ENCODE measurements at regions not wholly inside any gene's neighbourhood (a gene's known extent, or its start where the extent isn't known, plus 50 kb on each side); places are given as distances from the start of the nearest gene placed in this dataset.
A peak's percentile ranks its signal among the peaks of the same experiment; 100 is the strongest.

- DNase-seq: no peak
These were observed 890.0 kb upstream of the CDH8 start for GRCh38 chr16:62926121-62926801.

GRCh38 chr16:62921904-62922303 lies 885.7 kb upstream of the CDH8 start:
- peak; percentile 51 for DNase-seq

DNA sequence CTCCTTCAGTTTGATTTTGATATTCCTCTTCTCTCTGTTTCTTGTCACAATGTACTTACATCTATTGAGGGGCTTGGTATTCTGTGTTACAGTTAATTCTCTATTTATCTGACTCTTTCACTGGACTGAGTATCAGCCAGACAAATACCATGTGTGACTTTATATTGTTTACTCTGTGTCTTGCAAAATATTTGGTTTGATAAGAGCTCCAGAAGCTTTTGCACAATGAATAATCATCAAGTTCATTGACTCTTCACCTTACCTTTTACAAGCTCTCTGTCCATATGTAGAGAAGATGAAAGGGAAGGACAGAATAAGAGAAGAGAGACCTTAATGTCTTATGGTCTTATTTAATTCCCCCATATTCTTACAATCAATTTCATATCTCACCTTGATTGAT lies 877.7 kb upstream of the CDH8 start:
- no peak for DNase-seq

- DNase-seq: no peak
These were observed 877.1 kb upstream of the CDH8 start for GRCh38 chr16:62913333-62913732.

GRCh38 chr16:62909597-62909996 lies 873.4 kb upstream of the CDH8 start:
- DNase-seq: no peak

DNA sequence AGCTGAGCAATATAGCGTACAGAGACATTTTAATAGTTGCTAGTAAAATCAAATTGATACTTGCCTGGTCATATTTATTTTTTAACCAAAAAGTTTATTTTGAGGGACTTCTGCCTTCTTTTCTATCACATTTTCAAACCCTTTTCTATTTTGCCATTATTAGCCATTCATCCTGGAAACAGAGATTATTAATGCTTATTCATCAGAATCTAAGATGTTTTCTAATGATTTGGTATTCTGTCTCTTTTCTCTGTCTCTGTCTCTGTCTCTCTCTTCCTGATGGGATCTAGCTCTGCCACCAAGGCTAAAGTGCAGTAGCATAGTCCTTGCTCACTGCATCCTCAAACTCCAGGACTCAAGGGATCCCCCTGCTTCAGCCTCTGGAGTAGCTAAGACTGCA lies 871.3 kb upstream of the CDH8 start:
- no peak for DNase-seq

- DNase-seq: no peak
These were observed 867.8 kb upstream of the CDH8 start for GRCh38 chr16:62903961-62904502.

DNA sequence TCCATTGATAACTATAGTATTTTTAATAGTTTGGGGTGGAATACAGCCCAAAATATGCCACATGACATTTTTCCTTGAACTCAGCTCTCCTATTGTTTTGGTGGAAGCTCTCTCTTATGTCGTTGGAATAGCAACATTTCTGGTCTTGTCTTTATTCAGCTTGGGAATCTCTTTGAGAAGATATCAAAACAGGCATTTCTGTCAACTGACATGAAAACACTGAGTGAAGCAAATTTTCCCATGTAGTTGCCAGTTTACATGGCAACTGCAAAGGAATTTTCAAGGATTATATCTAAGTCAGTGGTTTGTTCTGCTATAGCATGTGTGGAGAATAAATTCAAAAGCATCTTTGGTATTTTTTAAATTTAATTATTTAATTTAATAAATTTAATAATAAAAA lies 863.5 kb upstream of the CDH8 start:
- DNase-seq: no peak

GRCh38 chr16:62889097-62889496 lies 852.9 kb upstream of the CDH8 start:
- DNase-seq: no peak

DNA sequence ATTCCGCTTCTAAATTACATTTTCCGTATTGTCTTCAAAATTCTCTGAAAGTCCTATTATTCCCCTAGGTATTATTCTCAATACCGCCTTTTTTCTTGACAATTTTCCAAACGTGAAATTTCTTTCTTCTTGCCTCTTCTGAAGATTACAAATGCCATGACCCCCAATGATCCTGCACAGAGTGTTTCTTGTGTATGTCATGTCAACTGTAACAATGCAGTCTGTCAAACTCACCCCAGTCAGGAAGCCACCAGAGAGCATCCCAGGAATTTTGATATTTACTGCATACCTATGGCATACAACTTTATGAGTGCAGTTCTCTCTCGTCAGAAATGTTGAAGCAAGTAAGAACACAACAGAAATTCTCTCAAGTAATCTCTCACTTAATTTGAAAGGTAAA lies 847.3 kb upstream of the CDH8 start:
- DNase-seq: no peak

DNA sequence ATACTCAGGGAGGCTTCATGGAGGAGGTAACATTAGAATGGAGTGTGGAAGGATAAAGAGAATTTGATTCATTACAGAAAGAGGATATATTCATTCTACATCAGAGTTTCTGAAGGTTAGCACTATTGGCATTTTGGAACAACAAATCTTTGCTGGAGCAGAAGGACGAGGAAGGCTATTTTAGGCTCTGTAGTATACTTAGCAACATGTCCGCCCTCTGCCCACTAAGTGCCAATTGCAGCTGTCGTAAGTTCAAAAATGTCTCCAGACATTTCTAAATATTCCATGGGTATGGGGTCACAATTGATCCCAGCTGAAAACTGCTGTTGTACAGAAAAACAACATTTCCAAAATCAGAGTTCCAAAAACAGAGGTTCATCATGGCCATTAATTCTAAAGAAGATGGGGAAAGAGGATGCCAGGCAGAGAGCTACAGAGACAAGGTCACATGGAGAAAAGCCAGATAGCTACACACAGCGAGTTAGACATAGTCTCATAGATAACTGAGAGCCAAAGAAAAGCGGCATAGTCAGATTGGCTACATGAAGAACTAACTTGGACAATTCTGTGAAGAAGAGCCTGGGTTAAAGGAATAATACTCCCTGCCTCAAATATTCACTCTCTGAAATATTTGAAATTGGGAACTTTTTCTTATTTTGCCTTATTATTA lies 846.4 kb upstream of the CDH8 start:
- no peak for DNase-seq

DNA sequence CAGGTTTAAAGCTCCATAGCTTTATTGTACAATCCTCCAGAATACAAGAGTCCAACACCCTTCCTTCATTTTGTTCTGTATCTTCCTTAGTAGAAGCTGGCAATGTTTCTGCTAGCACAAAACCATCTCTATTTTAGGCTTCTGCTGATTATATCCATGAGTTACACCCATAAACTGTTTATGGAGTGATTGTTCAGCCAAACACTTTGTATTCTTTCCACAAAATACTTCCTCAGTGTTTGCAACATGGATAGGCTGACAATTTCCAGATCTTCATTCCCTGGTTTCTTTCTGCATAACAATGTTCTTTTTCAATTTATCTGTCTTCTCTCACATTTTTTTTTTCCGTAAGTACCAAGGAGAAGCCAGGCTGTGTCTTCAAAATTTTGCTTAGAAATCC lies 839.9 kb upstream of the CDH8 start:
- DNase-seq: no peak

GRCh38 chr16:62872339-62872738 lies 836.1 kb upstream of the CDH8 start:
- no peak for DNase-seq

GRCh38 chr16:62870554-62870953 lies 834.3 kb upstream of the CDH8 start:
- DNase-seq: no peak

DNA sequence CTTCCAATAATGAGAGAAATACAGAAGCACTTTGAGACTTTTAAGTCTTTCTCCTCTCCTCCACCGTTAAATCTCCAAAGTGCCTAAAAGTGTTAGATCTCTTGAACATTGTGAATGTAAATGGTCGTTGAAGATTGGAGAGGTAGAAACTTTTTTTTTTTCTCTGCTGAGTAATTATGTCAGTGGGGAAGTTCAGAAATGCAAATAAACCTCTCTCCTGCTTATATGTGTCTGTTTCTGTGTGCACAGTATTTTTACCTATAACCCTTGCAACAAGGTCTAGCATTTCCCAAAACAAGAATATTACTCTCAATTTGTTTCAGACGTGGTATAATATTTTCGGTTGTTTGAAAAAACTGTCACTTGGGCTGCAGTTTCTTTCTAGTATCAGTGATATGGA lies 833.6 kb upstream of the CDH8 start:
- DNase-seq: no peak

DNA sequence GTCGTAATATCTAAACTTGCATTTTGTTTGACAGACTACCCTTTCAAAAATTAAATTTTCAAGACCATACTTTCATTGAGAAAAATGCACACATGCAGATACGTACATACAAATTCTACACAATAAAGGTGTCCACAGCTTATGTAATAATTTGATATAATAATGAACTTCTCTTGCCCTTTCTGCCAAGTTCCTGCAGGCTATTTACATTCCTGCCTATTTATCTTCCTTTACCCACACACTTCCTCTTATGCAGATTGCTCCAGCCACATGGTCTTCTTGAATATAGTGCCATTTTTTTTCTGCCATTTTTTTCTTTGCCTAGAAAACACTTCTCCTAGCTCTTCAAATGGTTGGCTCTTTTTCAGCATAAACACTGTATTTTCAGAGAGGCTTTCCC lies 826.9 kb upstream of the CDH8 start:
- no peak for DNase-seq

GRCh38 chr16:62853887-62854286 lies 817.6 kb upstream of the CDH8 start:
- DNase-seq: no peak

DNA sequence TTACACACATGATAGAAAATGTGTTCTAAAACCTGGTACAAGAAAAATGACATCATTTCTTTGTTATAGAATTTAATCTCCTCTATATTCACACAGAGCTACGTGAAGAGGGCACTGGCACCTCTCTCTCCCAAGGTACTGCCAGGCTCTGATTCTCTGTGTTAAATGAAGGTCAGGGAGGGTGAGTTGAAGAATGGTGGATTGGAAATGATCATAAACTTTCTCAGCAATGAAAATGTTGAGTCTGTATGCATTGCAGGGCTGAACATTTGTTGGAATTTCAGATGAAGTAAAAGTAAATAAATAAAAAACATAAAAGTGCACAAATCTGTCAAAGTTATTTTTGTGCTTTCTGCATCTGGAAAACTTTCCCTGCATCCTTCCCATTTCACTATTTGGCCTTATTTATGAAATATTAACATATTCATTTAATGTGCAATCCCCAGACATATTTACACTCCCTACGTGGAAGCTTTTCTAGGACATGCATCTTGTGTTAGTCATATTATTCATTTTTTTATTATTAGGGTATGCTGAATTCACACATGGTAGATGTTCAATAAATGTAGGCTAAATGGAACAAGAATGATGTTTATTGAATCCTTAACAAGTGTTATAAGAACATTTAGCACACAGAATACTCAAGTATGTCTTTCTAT lies 810.3 kb upstream of the CDH8 start:
- DNase-seq: no peak

GRCh38 chr16:62832214-62832613 lies 796.0 kb upstream of the CDH8 start:
- DNase-seq: no peak

DNA sequence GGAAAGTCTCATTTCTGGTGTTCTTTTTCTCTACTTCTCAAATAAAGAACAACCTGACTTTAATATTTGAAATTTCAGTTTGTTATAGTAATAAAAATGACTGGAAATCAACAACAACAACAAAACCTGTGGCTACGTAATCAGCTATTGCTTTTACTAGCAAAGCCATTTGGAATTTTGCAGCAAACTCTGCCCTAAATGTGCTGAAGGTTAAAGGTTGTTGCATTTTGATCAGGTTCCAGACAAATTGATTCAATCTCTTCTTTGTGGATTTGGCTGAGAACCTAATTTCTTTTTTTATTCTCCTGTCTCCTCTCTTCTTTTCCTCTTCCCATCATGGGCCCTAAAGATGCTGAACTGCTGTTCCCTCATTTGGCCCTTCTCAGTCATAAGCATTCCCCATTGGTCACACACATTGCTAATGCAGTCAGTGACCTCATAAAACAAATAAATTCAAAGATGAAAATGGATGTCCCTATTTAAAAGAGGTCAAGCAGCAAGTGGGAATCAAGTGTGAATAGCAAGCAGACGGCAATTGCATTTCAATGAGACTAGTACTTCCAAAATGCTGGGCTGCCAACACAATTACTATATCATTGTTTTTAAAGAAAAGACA lies 795.1 kb upstream of the CDH8 start:
- no peak for DNase-seq

DNA sequence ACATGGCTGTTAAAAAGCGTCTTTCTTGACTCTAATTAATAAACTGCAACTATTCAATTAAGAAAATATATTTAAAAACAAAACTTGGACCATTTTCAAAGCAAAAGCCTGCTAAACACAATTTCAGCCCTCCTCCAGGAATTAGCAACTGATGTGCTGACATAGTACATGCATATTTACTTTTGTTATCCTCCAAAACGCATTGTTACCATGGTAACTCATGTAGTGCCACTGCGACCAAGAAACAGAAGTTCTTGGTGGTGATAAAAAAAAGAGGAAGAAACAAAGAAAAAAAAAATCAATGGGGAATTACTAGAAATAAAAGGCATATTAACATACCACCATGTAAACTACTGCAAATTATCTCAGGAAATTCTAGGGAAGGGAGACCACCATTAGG lies 793.4 kb upstream of the CDH8 start:
- DNase-seq: no peak

GRCh38 chr16:62829084-62829483 lies 792.8 kb upstream of the CDH8 start:
- no peak for DNase-seq

DNA sequence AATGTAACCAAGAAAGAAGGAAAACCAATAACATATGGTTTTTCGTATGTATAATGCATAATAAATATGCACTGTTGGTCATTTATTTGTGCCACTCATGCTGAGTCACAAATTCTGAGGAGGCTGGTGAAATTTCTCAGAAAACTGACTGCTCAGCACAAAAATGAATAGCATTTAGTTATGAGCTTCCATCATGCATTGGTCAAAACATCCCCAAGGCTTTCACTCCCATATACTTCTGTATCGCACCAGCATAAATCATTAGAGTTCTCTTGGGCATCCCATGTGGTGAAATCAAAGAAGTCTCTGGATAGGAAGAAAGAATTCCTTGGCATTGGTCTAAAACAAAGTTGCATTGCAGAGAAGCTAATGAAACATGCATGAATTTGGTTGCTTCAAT lies 785.6 kb upstream of the CDH8 start:
- DNase-seq: no peak
